HUES64 (cell line): ENCODE measurements at regions not wholly inside any gene's neighbourhood (a gene's known extent, or its start where the extent isn't known, plus 50 kb on each side); places are given as distances from the start of the nearest gene placed in this dataset.
A peak's percentile ranks its signal among the peaks of the same experiment; 100 is the strongest.

ENCODE experiments used
- H3K27ac ChIP-seq: 2 replicates; pipeline ENCODE4 v1.7.0; 2013; ENCODE audit warnings: low read depth, low read length, inconsistent platforms
- H3K27me3 ChIP-seq: 2 replicates; pipeline ENCODE4 v1.6.1; 2013; ENCODE audit warnings: mild to moderate bottlenecking, low read length; ENCODE audit not compliant: insufficient read depth
- H3K36me3 ChIP-seq: 2 replicates; pipeline ENCODE4 v1.6.1; 2013; ENCODE audit warnings: mild to moderate bottlenecking, low read length; ENCODE audit not compliant: insufficient read depth
- H3K4me1 ChIP-seq: 2 replicates; pipeline ENCODE4 v1.6.1; 2013; ENCODE audit warnings: mild to moderate bottlenecking, low read length, moderate library complexity; ENCODE audit not compliant: insufficient read depth
- H3K4me3 ChIP-seq: 2 replicates; pipeline ENCODE4 v1.5.1; 2013; ENCODE audit warnings: mild to moderate bottlenecking, low read length, moderate library complexity
- H3K9ac ChIP-seq: 2 replicates; pipeline ENCODE4 v1.6.1; 2013; ENCODE audit warnings: mild to moderate bottlenecking, low read depth, low read length
- H3K9me3 ChIP-seq: 2 replicates; pipeline ENCODE4 v1.6.1; 2013; ENCODE audit warnings: low read depth, low read length; ENCODE audit not compliant: insufficient read depth
- WGBS: fragments of 150-250, 120-280 bp; methylation state at CpG from one replicate; pipeline ENCODE4 v1.1.7; 2013; ENCODE audit warnings: missing lambda C conversion rate; 5-methylcytosine and 5-hydroxymethylcytosine counted together

DNA sequence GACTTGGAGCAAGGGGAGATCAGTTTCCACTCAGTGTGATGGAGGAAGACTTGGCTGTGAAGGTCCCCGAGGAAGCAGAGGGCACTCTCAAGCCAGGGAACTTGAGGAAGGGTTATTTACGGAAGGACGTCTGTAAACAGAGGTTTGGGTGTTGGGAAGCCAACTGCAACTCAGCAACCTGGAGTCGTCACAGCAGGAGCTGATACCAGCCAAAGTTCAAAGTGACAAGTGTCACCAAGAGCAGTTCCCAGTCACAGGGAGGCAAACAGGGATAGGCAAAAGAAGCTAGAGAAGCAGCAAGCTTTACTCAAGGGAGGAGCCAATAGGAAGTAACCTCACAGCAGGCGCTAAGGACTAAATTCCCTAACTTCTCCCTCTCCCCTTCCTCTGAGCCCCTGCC lies 205.5 kb downstream of the EFNB2 start:
- Histone ChIP-seq H3K27me3 (no peaks in the 10 kb centered on the region), H3K4me1 (peaks cover 30% of the 10 kb centered on the region), H3K4me3 (no peak overlapping the region), H3K9ac (no peak overlapping the region), H3K9me3 (0 out of 2 replicates have a peak, but pooled peaks cover under 1% of the 10 kb centered on the region), H3K27ac (no peak overlapping the region), H3K36me3 (no peaks in the 10 kb centered on the region)
- WGBS, result 50% methylated on average over 5 of the region's 5 CpGs

DNA sequence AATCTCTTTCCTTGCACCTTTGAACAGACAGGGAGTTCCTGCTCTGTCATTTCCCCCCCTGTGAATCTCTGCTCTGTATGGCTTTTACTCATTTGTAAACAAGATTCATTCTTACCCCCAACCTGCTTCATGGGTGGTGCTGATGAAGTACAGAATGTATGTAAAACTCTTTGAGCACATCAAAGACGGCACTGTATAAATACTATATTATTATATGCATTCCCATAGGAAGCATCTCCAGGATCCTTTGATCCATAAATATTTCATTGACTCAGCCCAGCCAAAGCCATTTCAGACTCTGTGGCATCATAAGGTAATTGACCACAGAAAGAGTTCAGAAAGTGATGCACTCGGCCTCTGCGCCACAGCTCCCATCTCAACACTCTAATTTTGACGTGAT lies 208.7 kb downstream of the EFNB2 start:
- peaks cover 7% of the 10 kb centered on the region for H3K4me1 ChIP-seq
- no peaks in the 10 kb centered on the region for H3K27me3 ChIP-seq
- H3K9me3 ChIP-seq, result peaks cover 32% of the 10 kb centered on the region
- H3K36me3 ChIP-seq, result no peaks in the 10 kb centered on the region
- 97% methylated on average over 2 of the region's 4 CpGs for WGBS
- H3K9ac ChIP-seq, result no peak overlapping the region
- no peak overlapping the region for H3K27ac ChIP-seq
- no peak overlapping the region for H3K4me3 ChIP-seq

DNA sequence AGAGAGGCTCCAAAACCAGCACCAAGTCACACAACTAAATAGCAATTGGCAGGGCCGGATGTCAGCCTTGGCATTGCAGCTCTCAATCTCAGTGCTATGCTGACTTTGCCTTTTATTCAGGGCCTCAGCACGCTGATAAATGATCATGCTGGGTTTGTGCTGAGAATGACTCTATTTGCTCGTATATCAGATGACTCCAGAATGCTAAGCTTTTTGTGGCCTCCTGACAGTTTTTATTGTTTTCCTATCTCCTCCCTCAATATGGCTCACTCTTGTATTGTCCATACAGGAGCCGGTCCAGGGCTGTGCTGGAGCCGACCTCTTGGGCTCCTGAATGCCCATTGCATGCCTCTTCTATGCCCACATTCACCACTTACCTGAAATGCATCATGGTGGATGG lies 211.0 kb downstream of the EFNB2 start:
- H3K27ac ChIP-seq, result no peak overlapping the region
- H3K4me3 ChIP-seq, result no peak overlapping the region
- H3K9ac ChIP-seq, result no peak overlapping the region
- no peaks in the 10 kb centered on the region for H3K36me3 ChIP-seq
- peaks cover 37% of the 10 kb centered on the region for H3K9me3 ChIP-seq
- no peaks in the 10 kb centered on the region for H3K27me3 ChIP-seq
- peaks cover 1% of the 10 kb centered on the region; the same call in 1 of the 2 replicates for H3K4me1 ChIP-seq
- WGBS, result 94% methylated on average over 5 of the region's 5 CpGs

DNA sequence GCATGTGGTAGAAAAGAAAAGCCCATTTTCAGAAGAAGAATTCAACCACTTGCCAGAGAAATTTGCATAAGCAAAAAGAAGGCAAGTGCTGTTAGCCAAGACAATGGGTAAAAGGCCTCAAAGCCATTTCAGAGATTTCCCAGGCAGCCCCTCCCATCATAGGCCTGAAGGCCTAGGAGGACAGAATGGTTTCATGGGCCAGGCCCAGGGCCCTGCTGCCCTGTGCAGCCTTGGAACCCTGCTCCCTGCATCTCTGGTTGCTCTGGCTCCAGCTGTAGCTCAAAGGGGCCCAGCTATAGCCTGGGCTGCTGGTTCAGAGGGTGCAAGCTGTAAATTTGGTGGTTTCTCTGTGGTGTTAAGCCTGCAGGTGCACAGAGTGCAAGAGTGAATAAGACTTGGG lies 212.8 kb downstream of the EFNB2 start:
- no peaks in the 10 kb centered on the region for H3K36me3 ChIP-seq
- H3K4me3 ChIP-seq, result no peak overlapping the region
- H3K27me3 ChIP-seq, result no peaks in the 10 kb centered on the region
- H3K4me1 ChIP-seq, result peaks cover 11% of the 10 kb centered on the region
- no peak overlapping the region for H3K9ac ChIP-seq
- peaks cover 37% of the 10 kb centered on the region for H3K9me3 ChIP-seq
- H3K27ac ChIP-seq, result no peak overlapping the region

DNA sequence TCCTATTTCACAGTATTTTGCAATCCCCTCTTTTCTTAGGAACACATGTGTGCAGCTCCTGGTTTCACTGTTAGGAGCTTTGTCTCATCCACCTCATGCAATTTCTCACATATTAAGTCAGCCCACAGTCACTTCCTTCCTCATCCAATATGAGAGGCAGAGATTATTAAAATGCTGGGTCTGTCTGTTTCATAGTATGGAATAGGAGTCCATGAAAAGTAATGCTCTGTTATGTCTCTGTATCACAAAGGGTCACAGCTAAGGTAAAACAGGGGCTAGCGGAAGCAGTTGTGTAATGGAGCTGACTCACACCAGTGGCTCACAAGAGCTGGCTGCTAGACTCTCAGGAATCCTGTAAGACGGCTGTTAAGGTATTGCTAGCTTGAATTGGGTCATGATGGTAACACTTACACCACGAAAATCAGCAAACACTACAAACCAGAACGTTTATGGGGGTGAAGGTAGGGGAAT lies 216.5 kb downstream of the EFNB2 start:
- Histone ChIP-seq H3K36me3 (no peaks in the 10 kb centered on the region), H3K4me3 (no peak overlapping the region), H3K27me3 (no peaks in the 10 kb centered on the region), H3K4me1 (peaks cover 11% of the 10 kb centered on the region), H3K27ac (no peak overlapping the region), H3K9me3 (peaks cover 28% of the 10 kb centered on the region), H3K9ac (0 out of 2 replicates have a peak overlapping the region, but pooled peaks have one; percentile 2)
- WGBS, result 59% methylated on average over 2 of the region's 4 CpGs

DNA sequence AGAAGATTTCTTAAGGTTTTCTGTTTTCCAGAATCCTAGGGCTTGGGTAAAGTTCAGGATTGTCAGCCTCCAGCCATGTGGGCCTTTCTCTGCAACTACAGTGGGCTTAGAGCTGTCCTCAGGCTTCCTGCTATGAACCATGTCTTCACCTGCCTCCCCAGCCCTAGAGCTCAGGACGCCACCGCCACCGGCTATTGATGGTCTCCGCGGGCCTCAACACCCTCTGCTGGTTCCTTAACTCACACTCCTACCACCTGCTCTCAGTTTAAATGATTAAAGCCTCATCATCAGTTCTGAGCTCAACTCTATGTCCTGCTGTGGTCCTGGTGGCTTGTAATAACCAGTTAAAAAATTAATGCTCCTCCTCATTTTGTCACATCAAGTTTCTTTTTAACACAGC lies 221.0 kb downstream of the EFNB2 start:
- H3K4me3 ChIP-seq, result no peak overlapping the region
- no peaks in the 10 kb centered on the region for H3K27me3 ChIP-seq
- H3K9ac ChIP-seq, result no peak overlapping the region
- H3K36me3 ChIP-seq, result no peaks in the 10 kb centered on the region
- peaks cover 10% of the 10 kb centered on the region for H3K4me1 ChIP-seq
- H3K27ac ChIP-seq, result no peak overlapping the region
- WGBS, result 93% methylated on average over 5 of the region's 5 CpGs
- no peaks in the 10 kb centered on the region for H3K9me3 ChIP-seq

DNA sequence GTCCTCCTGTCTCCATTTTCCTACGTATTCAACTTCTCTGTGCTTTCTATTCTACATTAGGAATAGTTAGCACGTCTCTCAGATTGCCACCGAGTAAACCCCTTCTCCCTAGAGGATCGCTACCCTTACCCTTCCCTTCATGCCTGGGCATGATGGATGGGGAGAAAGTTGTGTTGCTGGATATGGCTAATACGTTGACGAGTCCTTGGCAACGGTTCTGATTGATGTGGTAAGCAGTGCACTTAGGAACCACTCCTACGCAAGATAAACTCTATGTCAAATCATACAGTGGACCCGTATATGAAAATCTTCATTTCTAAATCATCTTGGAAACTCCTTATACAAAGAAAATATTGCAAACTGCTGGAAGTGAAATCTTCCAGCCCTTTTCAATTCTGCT lies 224.5 kb downstream of the EFNB2 start:
- no peaks in the 10 kb centered on the region for H3K4me1 ChIP-seq
- 0 out of 2 replicates have a peak, but pooled peaks cover 4% of the 10 kb centered on the region for H3K9me3 ChIP-seq
- no peak overlapping the region for H3K9ac ChIP-seq
- H3K27ac ChIP-seq, result no peak overlapping the region
- H3K36me3 ChIP-seq, result no peaks in the 10 kb centered on the region
- H3K27me3 ChIP-seq, result no peaks in the 10 kb centered on the region
- H3K4me3 ChIP-seq, result no peak overlapping the region
- 97% methylated on average over 7 of the region's 9 CpGs for WGBS

DNA sequence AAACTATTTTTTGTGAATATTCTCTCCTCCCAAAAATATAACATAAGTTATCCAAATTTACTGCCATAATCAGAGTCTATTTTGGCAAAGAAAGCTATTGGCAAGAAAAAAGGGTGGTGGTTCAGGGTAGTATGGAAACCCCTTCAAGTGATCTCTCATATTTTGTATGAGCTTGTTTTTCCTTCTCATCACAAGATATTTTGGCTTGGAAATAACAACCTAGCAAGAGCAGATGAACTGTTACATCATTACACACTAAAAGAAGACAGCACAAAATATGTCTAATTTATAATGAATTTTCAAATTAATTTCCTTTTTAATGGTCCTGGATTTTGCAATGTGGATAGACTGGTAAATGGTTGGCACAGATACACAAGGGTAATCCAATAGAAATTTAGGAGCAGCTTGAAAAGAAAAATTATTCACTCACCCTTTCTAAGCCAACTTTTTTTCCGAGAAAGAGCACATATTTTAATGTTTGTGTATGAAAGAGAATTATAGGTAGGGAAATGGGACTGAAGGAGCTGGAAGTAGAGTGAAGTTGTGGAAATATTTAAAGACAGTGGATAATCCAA lies 225.1 kb downstream of the EFNB2 start:
- Histone ChIP-seq H3K36me3 (no peaks in the 10 kb centered on the region), H3K4me1 (no peaks in the 10 kb centered on the region), H3K27me3 (no peaks in the 10 kb centered on the region), H3K4me3 (no peak overlapping the region), H3K27ac (no peak overlapping the region), H3K9ac (no peak overlapping the region), H3K9me3 (peaks cover 6% of the 10 kb centered on the region; the same call in 1 of the 2 replicates)
- 100% methylated on average over 1 of the region's 1 CpG for WGBS

DNA sequence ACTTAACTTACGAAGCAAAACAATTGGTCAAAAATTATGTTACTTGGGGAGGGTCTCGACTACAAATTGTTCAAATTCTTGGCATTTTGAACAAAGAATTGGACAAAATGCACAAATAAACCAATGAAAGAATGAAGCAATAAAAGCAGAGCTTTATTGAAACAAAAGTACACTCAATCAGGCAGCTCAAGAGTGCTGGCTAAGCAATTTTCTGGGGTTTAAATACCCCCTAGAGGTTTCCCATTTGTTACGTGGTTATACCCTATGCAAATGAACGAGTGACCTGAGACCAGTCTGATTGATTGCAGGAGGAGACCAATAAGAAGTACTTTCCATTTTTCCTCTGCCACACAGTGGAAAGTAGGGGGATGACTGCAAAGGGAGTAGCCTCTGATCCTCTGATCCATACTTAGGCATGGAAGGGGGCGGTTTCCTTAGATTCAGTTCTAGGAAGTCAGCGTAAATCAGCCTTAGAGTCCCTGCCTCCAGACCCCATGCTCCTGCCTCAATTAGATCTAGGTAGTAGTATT lies 228.6 kb downstream of the EFNB2 start:
- H3K27ac ChIP-seq, result no peak overlapping the region
- no peak overlapping the region for H3K4me3 ChIP-seq
- WGBS, result 94% methylated on average over 6 of the region's 6 CpGs
- H3K9ac ChIP-seq, result no peak overlapping the region
- peaks cover 7% of the 10 kb centered on the region; the same call in 1 of the 2 replicates for H3K4me1 ChIP-seq
- H3K27me3 ChIP-seq, result no peaks in the 10 kb centered on the region
- H3K36me3 ChIP-seq, result no peaks in the 10 kb centered on the region
- H3K9me3 ChIP-seq, result peaks cover 28% of the 10 kb centered on the region

DNA sequence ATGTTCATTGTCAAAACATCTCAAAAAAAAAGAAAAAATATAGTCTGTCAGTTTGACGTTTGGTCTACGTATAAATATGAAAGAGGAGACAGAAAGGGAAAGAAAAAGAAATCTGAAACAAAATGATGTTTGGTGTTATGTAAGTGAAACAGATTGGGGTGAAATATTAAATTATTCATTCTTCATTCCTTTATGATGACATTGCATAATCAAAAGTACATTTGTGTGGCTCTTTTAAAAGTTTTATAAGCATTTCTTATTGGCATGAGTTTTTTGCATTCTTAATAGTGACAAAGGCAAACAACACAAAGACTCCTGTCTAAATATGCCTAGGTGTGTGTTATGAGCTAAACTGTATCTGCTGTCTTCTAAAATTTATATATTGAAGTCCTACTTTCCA lies 232.6 kb downstream of the EFNB2 start:
- H3K9ac ChIP-seq, result no peak overlapping the region
- H3K36me3 ChIP-seq, result no peaks in the 10 kb centered on the region
- H3K4me3 ChIP-seq, result no peak overlapping the region
- H3K27ac ChIP-seq, result peak overlapping the region; percentile 41; the same call in 1 of the 2 replicates
- H3K4me1 ChIP-seq, result peaks cover 9% of the 10 kb centered on the region; the same call in 1 of the 2 replicates
- 91% methylated on average over 2 of the region's 2 CpGs for WGBS
- peaks cover 42% of the 10 kb centered on the region for H3K9me3 ChIP-seq
- H3K27me3 ChIP-seq, result no peaks in the 10 kb centered on the region

DNA sequence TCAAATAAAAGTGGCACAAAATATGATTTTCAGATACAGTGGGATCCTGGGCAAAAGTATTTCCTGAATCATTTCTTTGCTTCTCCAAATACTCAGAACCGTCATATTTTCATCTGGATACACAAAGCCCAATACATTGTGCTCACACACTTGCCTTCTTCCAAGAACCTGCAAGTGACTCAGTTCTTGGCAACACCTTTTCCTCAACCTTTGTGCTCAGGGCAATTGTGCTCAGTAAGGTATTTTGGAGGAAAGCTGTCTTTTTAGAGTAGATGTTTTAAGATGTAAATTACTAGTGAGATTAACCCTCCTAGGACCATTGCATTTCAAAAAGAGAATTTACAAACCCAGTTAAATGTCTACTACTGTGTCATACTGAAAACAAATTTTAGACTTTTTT lies 233.5 kb downstream of the EFNB2 start:
- H3K27me3 ChIP-seq, result no peaks in the 10 kb centered on the region
- H3K27ac ChIP-seq, result peak overlapping the region; percentile 60; the same call in 1 of the 2 replicates
- peaks cover 48% of the 10 kb centered on the region for H3K9me3 ChIP-seq
- WGBS, result 38% methylated on average over 1 of the region's 1 CpG
- no peaks in the 10 kb centered on the region for H3K36me3 ChIP-seq
- peaks cover 9% of the 10 kb centered on the region; the same call in 1 of the 2 replicates for H3K4me1 ChIP-seq
- H3K4me3 ChIP-seq, result no peak overlapping the region
- no peak overlapping the region for H3K9ac ChIP-seq
